ENCODE measurements at regions not wholly inside any gene's neighbourhood (a gene's known extent, or its start where the extent isn't known, plus 50 kb on each side); places are given as distances from the start of the nearest gene placed in this dataset.

- Histone ChIP-seq H4K20me1 (replicated peaks; ENCODE audit: control insufficient read depth, extremely low read depth, insufficient read depth, low read length) (no peaks in the 10 kb centered on the region), H3K4me2 (ENCODE audit: insufficient read depth, low read length) (no peak overlapping the region), H3K9ac (replicated peaks; ENCODE audit: extremely low read depth, insufficient read depth, low read length) (no peak overlapping the region), H2AFZ (ENCODE audit: low read depth, low read length) (no peak overlapping the region), H3K79me2 (ENCODE audit: control insufficient read depth, insufficient read depth, low read length) (no peaks in the 10 kb centered on the region), H3K36me3 (ENCODE audit: control insufficient read depth in 2 of 2, extremely low read depth in 1 of 2, insufficient read depth in 2 of 2, low read length in 2 of 2) (no peaks in the 10 kb centered on the region), H3K9me3 (replicated peaks; ENCODE audit: control insufficient read depth, insufficient read depth, low read length) (no peaks in the 10 kb centered on the region), H3K4me3 (replicated peaks in 1 of 3; ENCODE audit: insufficient read depth in 1 of 3, low read depth in 1 of 3, low read length in 3 of 3) (no peak overlapping the region), H3K4me1 (ENCODE audit: control insufficient read depth, extremely low read depth, insufficient read depth, low read length) (no peaks in the 10 kb centered on the region), H3K9me1 (replicated peaks; ENCODE audit: control insufficient read depth, extremely low read depth, insufficient read depth, low read length) (no peaks in the 10 kb centered on the region), H3K27ac (ENCODE audit: insufficient read depth, low read depth, low read length) (no peak overlapping the region), H3K27me3 (ENCODE audit: control insufficient read depth in 2 of 2, insufficient read depth in 2 of 2, low read length in 2 of 2) (peaks cover 0 to 2% of the 10 kb centered on the region in 2 experiments)
- CTCF ChIA-PET: interaction anchor here (1.3 kb wide), 1 partner anchor 8 kb away, joined by 3 read pairs; no protein-coding TSS in a partner anchor
- DNase-seq (ENCODE audit: low read depth, low spot score) (no peak), FAIRE-seq (no peak)
- intact Hi-C loops (cut with micrococcal nuclease) (no loop called here), dilution Hi-C loops (cut with MboI; ENCODE audit: extremely low pct_ligation_motif_present, low sequenced_read_pairs) (no loop called here)
- POLR2A ChIA-PET: no interaction called here
- no TSS peak for BruUV-seq (replicated peaks)
- no peak for TF ChIP-seq POLR2AphosphoS5 (IDR thresholded peaks at IDR 0.05; ENCODE audit: insufficient read depth, low read depth, low read length)
- no peak for TF ChIP-seq MYC (IDR thresholded peaks at IDR 0.05; ENCODE audit: low read depth, low read length)
- no peak for TF ChIP-seq FOS (IDR thresholded peaks at IDR 0.05; ENCODE audit: borderline replicate concordance, insufficient read depth, low read length)
- TF ChIP-seq MAX (IDR thresholded peaks at IDR 0.05; ENCODE audit: insufficient read depth, insufficient read length): no peak
- TF ChIP-seq JUN (IDR thresholded peaks at IDR 0.05; ENCODE audit: borderline replicate concordance, insufficient read depth, insufficient read length, low read depth): no peak
- no peak for TF ChIP-seq EZH2 (IDR thresholded peaks at IDR 0.05; ENCODE audit: borderline replicate concordance, low read depth, low read length, severe bottlenecking)
- TF ChIP-seq GATA2 (IDR thresholded peaks at IDR 0.05; ENCODE audit: insufficient read depth, insufficient read length, low read depth, low read length): no peak
- no peak for TF ChIP-seq CTCF (IDR thresholded peaks at IDR 0.05; ENCODE audit: extremely low read depth in 1 of 2, insufficient read depth in 1 of 2, low read depth in 1 of 2, low read length in 2 of 2)
- no peak for TF ChIP-seq POLR2A (IDR thresholded peaks at IDR 0.05; ENCODE audit: low read depth, low read length)
Observed at GRCh38 chr6:53201270-53201669, 52.6 kb upstream of the GCM1 start.

Measured in endothelial cell of umbilical vein (primary cell).